Panc1 (cell line): ENCODE measurements at regions not wholly inside any gene's neighbourhood (a gene's known extent, or its start where the extent isn't known, plus 50 kb on each side); places are given as distances from the start of the nearest gene placed in this dataset.

Source experiments
- ATAC-seq: fragments of 200-7000 bp; cut with Tn5 transposase; 2 replicates; pipeline ENCODE4 v1.9.1; 2020; ENCODE audit warnings: mild to moderate bottlenecking, moderate library complexity
- BruUV-seq: library from RNA; stranded (reverse); fragments of 400-500 nt; replicated peaks from 2 replicates; lab custom pipeline; 2021; lab: Mats Ljungman, UMichigan
- CTCF ChIA-PET: fragments of 300-600 bp; sonication (Branson Sonifier 250); formaldehyde crosslinking; loops from one replicate; lab custom pipeline; 2022; ENCODE audit warnings: antibody characterized with exemption; lab: Charles Lee
- POLR2A ChIA-PET: fragments of 300-600 bp; sonication (Branson Sonifier 250); formaldehyde crosslinking; loops from one replicate; lab custom pipeline; 2022; ENCODE audit warnings: antibody characterized with exemption; lab: Charles Lee
- DNase-seq: peaks from one replicate; pipeline ENCODE4 v3.0.0-alpha.2; 2010; ENCODE audit warnings: low read depth, low spot score
- H3K27ac ChIP-seq: 2 replicates; pipeline ENCODE4 v1.5.1; 2011; ENCODE audit warnings: mild to moderate bottlenecking, low read length, inconsistent platforms
- H3K27me3 ChIP-seq: fragments of 200-500 bp; sonication (Bioruptor generic); 2 replicates; pipeline ENCODE4 v1.6.0; 2014; ENCODE audit warnings: low read length, inconsistent platforms; ENCODE audit not compliant: control insufficient read depth, insufficient read depth
- H3K36me3 ChIP-seq: fragments of 200-500 bp; sonication (Bioruptor generic); 2 replicates; pipeline ENCODE4 v1.5.1; 2014; ENCODE audit warnings: inconsistent platforms, mild to moderate bottlenecking, low read length, moderate library complexity; ENCODE audit not compliant: control insufficient read depth, insufficient read depth
- H3K4me1 ChIP-seq: 2 replicates; pipeline ENCODE4 v1.5.1; 2011; ENCODE audit warnings: inconsistent platforms, mild to moderate bottlenecking, low read length, moderate library complexity; ENCODE audit not compliant: control insufficient read depth, insufficient read depth
- H3K4me3 ChIP-seq, 2 experiments: 2 replicates each; pipeline ENCODE4 v1.5.1; 2011 to 2012; ENCODE audit warnings: low read depth in 2 of 2, low read length in 2 of 2, mild to moderate bottlenecking in 2 of 2, inconsistent platforms in 1 of 2, moderate library complexity in 1 of 2
- H3K9me3 ChIP-seq: fragments of 200-500 bp; sonication (Bioruptor generic); 2 replicates; pipeline ENCODE4 v1.5.1; 2014; ENCODE audit warnings: low read depth, mild to moderate bottlenecking, inconsistent platforms, low read length, moderate library complexity; ENCODE audit not compliant: control insufficient read depth, insufficient read depth
- CTCF ChIP-seq: fragments of 450-650 bp; IDR thresholded peaks from 2 replicates; pipeline ENCODE4 v1.5.1; 2017; ENCODE audit warnings: mild to moderate bottlenecking
- POLR2AphosphoS5 ChIP-seq: IDR thresholded peaks from 2 replicates; pipeline ENCODE4 v1.6.1; 2012; ENCODE audit warnings: mild to moderate bottlenecking, low read depth, low read length, moderate library complexity
- REST ChIP-seq, 2 experiments: IDR thresholded peaks; 2 replicates each; pipeline ENCODE4 v1.6.1; 2011 to 2012; ENCODE audit warnings: low read depth in 2 of 2, control low read depth in 1 of 2, low read length in 1 of 2, mild to moderate bottlenecking in 1 of 2, moderate library complexity in 1 of 2; ENCODE audit not compliant: insufficient read depth in 1 of 2
- SIN3A ChIP-seq: IDR thresholded peaks from 2 replicates; pipeline ENCODE4 v1.6.1; 2012; ENCODE audit warnings: low read depth, mild to moderate bottlenecking, low read length, moderate library complexity, borderline replicate concordance; ENCODE audit not compliant: insufficient read depth
- TCF7L2 ChIP-seq: IDR thresholded peaks from 2 replicates; pipeline ENCODE4 v1.6.1; 2011; ENCODE audit warnings: mild to moderate bottlenecking, low read depth, low read length, inconsistent platforms
- in situ Hi-C: cut with HindIII; loops from 2 replicates; pipeline ENCODE4 v1.10.0; 2016; ENCODE audit warnings: low sequenced_read_pairs, low pct_unique_long_range_greater_than_20kb
- intact Hi-C: fragments of 100-400 bp; cut with micrococcal nuclease; formaldehyde crosslinking; loops from one replicate; pipeline ENCODE4 v1.10.0; 2022; ENCODE audit not compliant: unreplicated experiment

- no TSS peak for BruUV-seq
- Histone ChIP-seq H3K27me3 (0 out of 2 replicates have a peak, but pooled peaks cover 2% of the 10 kb centered on the region), H3K4me1 (no peaks in the 10 kb centered on the region; the same call in 1 of the 2 replicates), H3K9me3 (no peaks in the 10 kb centered on the region), H3K4me3 (no peak overlapping the region), H3K27ac (no peak overlapping the region), H3K36me3 (no peaks in the 10 kb centered on the region)
- TF ChIP-seq TCF7L2 (no peak), SIN3A (no peak), REST (IDR thresholded peaks at IDR 0.05; ENCODE audit: insufficient read depth in 1 of 2, low read depth in 2 of 2, low read length in 1 of 2) (no peak), CTCF (no peak), POLR2AphosphoS5 (no peak)
- no peak for ATAC-seq
- in situ Hi-C loops (no loop called here), intact Hi-C loops (no loop called here)
- no peak for DNase-seq
- POLR2A ChIA-PET, result no interaction called here
- CTCF ChIA-PET, result no interaction called here
These were observed 123.4 kb downstream of the CTTN start for GRCh38 chr11:70521475-70522308.

- BruUV-seq, result no TSS peak
- ChIA-PET POLR2A (no interaction called here), CTCF (no interaction called here)
- H3K36me3 ChIP-seq, result no peaks in the 10 kb centered on the region
- TF ChIP-seq CTCF, result no peak
- no peak for TF ChIP-seq TCF7L2
- TF ChIP-seq POLR2AphosphoS5, result no peak
- no peak overlapping the region for H3K4me3 ChIP-seq
- no peaks in the 10 kb centered on the region for H3K9me3 ChIP-seq
- H3K27me3 ChIP-seq, result 0 out of 2 replicates have a peak, but pooled peaks cover 2% of the 10 kb centered on the region
- in situ Hi-C loops, result no loop called here
- DNase-seq (no peak), ATAC-seq (no peak)
- intact Hi-C loops, result no loop called here
- H3K27ac ChIP-seq, result no peak overlapping the region
- H3K4me1 ChIP-seq, result no peaks in the 10 kb centered on the region; the same call in 1 of the 2 replicates
These were observed 123.9 kb downstream of the CTTN start for GRCh38 chr11:70522309-70522592.
